ENCODE measurements at regions not wholly inside any gene's neighbourhood (a gene's known extent, or its start where the extent isn't known, plus 50 kb on each side); places are given as distances from the start of the nearest gene placed in this dataset.

DNA sequence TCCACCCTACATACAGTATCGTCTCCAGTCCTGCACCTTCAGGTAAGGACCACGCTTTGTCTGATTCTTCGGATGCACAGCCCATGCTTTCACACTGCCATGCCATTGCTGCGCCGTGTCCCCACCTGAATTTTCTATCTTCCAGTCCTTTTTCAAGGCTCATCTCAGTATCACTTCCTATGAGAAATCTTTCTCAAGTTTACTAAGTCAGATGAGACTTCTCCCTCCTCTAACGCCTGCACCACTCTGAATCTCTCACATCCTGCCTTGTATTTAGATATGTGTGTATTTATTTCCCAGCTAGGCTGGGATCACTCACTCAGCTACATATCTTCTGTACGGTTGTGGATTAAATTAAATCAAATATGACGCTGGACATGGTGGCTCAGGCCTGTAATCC is 116.8 kb downstream of the SMIM20 start:
- peak overlapping the region in 8 of 11 experiments; percentile 65 to 89 (median 71); a peak in 13 of 22 replicates for H3K4me2 ChIP-seq
- H3K27me3 ChIP-seq = no peaks in the 10 kb centered on the region
- H3K27ac ChIP-seq = peak overlapping the region in 2 of 11 experiments; percentile 70 to 71; a peak in 5 of 22 replicates
- H3K9ac ChIP-seq = peak overlapping the region in 3 of 11 experiments; percentile 70 to 75 (median 71); a peak in 3 of 22 replicates
- H3K36me3 ChIP-seq = no peaks in the 10 kb centered on the region
- H3K4me1 ChIP-seq = peaks cover 21 to 63% (median 35%) of the 10 kb centered on the region in 10 experiments
- TF ChIP-seq Cebpa-rat (IDR thresholded peaks at IDR 0.05) = no peak
- H3K9me3 ChIP-seq (replicated peaks in 1 of 11) = no peaks in the 10 kb centered on the region
- H4K20me1 ChIP-seq = no peaks in the 10 kb centered on the region
- no peak overlapping the region for H3K4me3 ChIP-seq

DNA sequence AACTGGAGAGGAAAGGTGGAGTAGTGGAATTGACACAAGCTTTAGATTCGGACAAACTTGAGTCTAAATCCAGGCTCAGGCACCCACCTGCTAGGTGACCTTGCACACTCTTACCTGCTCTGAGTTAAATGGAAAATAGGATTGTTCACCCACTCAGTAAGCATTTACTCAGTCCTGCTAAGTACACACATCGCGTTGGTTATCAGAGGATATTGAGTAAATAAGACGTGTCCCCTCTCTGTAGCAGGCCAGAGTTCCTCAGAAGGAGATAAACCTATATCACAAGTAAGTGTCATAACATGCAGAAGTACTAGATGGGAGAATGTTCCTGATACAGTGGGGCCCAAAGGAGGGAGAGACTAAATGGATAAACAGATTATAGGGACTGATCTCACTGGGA is 117.7 kb downstream of the SMIM20 start:
- H3K9me3 ChIP-seq (replicated peaks in 1 of 11) = no peaks in the 10 kb centered on the region
- peak overlapping the region in 3 of 11 experiments; percentile 72 to 89 (median 82); a peak in 5 of 22 replicates for H3K4me2 ChIP-seq
- no peak for TF ChIP-seq Cebpa-rat (IDR thresholded peaks at IDR 0.05)
- peaks cover 21 to 63% (median 35%) of the 10 kb centered on the region in 10 experiments for H3K4me1 ChIP-seq
- H3K9ac ChIP-seq = no peak overlapping the region
- no peak overlapping the region for H3K27ac ChIP-seq
- no peaks in the 10 kb centered on the region for H3K36me3 ChIP-seq
- no peaks in the 10 kb centered on the region for H4K20me1 ChIP-seq
- H3K4me3 ChIP-seq = no peak overlapping the region
- no peaks in the 10 kb centered on the region for H3K27me3 ChIP-seq

DNA sequence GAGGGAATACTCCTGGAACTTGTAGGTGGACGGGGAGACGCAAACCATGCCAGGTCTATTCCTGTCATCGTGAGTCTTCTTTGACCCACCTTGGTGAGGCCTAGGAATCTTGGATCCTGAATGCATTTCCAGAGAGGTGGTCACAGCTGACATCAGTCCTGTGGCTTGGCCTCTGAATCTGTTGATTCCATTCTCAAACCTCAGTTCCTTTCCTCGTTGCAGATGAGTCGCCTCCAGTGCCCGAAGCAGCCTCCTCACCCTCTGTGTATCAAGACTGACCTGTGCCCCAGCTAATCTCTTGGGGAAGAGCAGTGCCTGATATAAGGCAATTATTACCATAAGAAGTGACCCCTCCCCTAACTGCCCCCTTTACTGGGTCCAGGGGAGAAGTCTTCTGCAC is 118.1 kb downstream of the SMIM20 start:
- Histone ChIP-seq H3K4me2 (peak overlapping the region in 4 of 11 experiments; percentile 3 to 89 (median 60); a peak in 6 of 22 replicates), H3K9ac (no peak overlapping the region), H4K20me1 (no peaks in the 10 kb centered on the region), H3K4me1 (peaks cover 21 to 63% (median 35%) of the 10 kb centered on the region in 10 experiments), H3K27ac (no peak overlapping the region), H3K27me3 (no peaks in the 10 kb centered on the region), H3K36me3 (no peaks in the 10 kb centered on the region), H3K9me3 (replicated peaks in 1 of 11) (no peaks in the 10 kb centered on the region), H3K4me3 (no peak overlapping the region)
- TF ChIP-seq Cebpa-rat (IDR thresholded peaks at IDR 0.05) = no peak

DNA sequence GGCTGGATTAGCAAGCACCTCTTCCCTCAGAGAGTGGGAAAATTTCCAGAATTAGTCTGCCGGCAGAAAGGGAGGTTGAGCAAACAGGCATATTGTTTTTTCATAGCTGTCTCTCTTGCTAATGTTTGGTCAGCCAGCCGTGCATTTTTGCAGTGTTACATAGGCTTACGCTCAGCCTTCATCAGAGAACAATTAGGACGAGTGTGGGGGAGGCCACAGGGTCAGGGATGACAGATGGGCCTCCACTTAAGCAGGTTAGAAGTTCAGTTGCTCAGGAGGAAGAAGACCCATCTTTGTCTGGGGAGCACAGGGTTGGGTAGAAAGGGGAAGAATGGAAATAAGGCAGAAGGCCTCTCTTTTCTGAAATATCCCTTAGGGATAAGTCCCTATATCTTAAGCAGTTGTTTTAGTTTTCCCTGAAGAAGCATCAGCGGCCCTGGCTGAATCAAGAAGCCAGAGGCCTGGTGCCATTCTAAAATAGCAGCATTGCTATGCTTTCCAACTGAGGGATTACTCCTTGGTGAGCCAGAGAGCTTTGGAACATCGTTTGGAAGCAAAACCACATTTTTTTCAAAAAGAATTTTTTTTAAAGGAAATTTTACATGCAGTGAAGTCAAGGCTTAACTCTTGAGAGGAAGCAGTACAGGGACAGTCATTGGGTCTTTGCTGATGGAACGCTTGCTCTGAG is 118.8 kb downstream of the SMIM20 start:
- Histone ChIP-seq H3K4me1 (peaks cover 21 to 63% (median 35%) of the 10 kb centered on the region in 10 experiments), H3K4me3 (no peak overlapping the region), H3K4me2 (peak overlapping the region in 8 of 11 experiments; percentile 3 to 89 (median 48); a peak in 12 of 22 replicates), H3K27me3 (no peaks in the 10 kb centered on the region), H3K27ac (no peak overlapping the region), H3K36me3 (no peaks in the 10 kb centered on the region), H4K20me1 (no peaks in the 10 kb centered on the region), H3K9me3 (replicated peaks in 1 of 11) (no peaks in the 10 kb centered on the region), H3K9ac (no peak overlapping the region)
- no peak for TF ChIP-seq Cebpa-rat (IDR thresholded peaks at IDR 0.05)

DNA sequence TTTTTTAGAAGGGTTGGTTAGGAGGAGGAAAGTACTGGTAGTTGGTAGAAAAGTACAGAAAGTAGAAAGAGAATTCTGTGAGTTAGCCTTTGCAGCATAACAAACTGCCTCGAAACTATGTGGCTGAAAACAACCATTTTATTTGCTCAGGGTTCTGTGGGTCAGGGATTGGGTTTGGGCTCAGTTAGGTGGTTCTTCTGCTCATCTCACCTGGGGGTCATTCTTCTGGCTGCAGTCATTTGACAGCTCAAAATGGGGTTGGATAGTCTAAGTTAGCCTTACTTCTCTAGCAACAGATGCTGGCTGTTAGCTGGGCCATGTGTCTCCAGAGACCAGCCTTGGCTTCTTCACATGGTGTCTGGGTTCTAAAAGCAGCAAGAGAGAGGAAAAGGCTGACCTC is 119.4 kb downstream of the SMIM20 start:
- H3K4me1 ChIP-seq = peaks cover 21 to 61% (median 35%) of the 10 kb centered on the region in 10 experiments
- no peak overlapping the region for H3K9ac ChIP-seq
- no peaks in the 10 kb centered on the region for H3K36me3 ChIP-seq
- no peak for TF ChIP-seq Cebpa-rat (IDR thresholded peaks at IDR 0.05)
- H3K27me3 ChIP-seq = no peaks in the 10 kb centered on the region
- H3K27ac ChIP-seq = no peak overlapping the region
- peak overlapping the region in 9 of 11 experiments; percentile 8 to 89 (median 41); a peak in 13 of 22 replicates for H3K4me2 ChIP-seq
- no peak overlapping the region for H3K4me3 ChIP-seq
- no peaks in the 10 kb centered on the region for H4K20me1 ChIP-seq
- H3K9me3 ChIP-seq (replicated peaks in 1 of 11) = peaks cover 0 to under 1% (median 0%) of the 10 kb centered on the region in 11 experiments; a peak in 1 of 22 replicates

DNA sequence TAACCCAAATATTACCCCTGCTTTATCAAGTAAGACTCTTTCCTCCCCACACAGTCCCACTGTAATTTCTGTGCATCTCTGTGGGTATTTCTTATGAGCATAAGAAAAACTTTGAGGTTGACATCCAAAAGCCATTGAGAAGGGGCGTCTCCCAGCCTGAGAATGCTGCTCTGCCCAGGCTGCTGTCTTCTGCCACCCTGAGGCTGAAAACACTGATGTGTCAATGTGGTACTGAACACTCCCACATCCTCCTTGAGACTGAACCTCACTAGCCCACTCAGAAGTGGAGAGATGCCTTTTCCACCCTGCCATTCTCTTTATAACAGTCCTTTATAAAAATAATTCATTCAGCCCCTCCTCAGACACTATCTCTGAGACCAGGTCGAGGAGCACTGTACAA is 120.8 kb downstream of the SMIM20 start:
- H3K9me3 ChIP-seq (replicated peaks in 1 of 11) = peaks cover 1 to 14% (median 8%) of the 10 kb centered on the region in 11 experiments; a peak in 15 of 22 replicates
- peaks cover 10 to 48% (median 24%) of the 10 kb centered on the region in 10 experiments for H3K4me1 ChIP-seq
- no peak for TF ChIP-seq Cebpa-rat (IDR thresholded peaks at IDR 0.05)
- no peak overlapping the region for H3K27ac ChIP-seq
- no peak overlapping the region for H3K9ac ChIP-seq
- H4K20me1 ChIP-seq = no peaks in the 10 kb centered on the region
- H3K4me3 ChIP-seq = no peak overlapping the region
- no peaks in the 10 kb centered on the region for H3K27me3 ChIP-seq
- H3K4me2 ChIP-seq = peak overlapping the region in 1 of 11 experiments; percentile 23; a peak in 1 of 22 replicates
- no peaks in the 10 kb centered on the region for H3K36me3 ChIP-seq

DNA sequence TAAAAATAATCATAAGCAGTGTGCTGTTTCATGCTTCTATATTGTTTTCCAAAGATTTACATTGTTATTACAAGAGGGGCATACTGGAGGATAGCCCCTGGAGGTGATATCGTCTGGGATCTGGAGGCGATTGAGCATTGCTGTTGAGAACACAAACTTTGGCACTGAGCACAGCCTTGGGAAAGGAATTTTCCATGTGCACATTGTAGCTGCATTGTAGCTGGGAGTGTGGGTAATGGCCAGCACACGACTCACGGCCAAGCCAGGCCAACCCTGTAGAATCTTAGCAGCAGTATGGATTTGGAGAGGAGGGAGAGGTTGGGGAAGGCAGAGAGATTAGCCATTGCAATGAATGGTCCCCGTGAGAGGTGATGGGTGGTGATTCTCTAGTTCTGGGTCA is 121.9 kb downstream of the SMIM20 start:
- Histone ChIP-seq H3K36me3 (no peaks in the 10 kb centered on the region), H3K4me1 (peaks cover 0 to 37% (median 16%) of the 10 kb centered on the region in 10 experiments; a peak in 17 of 20 replicates), H3K4me3 (no peak overlapping the region), H3K9ac (no peak overlapping the region), H3K27me3 (no peaks in the 10 kb centered on the region), H4K20me1 (no peaks in the 10 kb centered on the region), H3K9me3 (replicated peaks in 1 of 11) (peaks cover 12 to 25% (median 18%) of the 10 kb centered on the region in 11 experiments), H3K27ac (no peak overlapping the region), H3K4me2 (no peak overlapping the region)
- no peak for TF ChIP-seq Cebpa-rat (IDR thresholded peaks at IDR 0.05)

DNA sequence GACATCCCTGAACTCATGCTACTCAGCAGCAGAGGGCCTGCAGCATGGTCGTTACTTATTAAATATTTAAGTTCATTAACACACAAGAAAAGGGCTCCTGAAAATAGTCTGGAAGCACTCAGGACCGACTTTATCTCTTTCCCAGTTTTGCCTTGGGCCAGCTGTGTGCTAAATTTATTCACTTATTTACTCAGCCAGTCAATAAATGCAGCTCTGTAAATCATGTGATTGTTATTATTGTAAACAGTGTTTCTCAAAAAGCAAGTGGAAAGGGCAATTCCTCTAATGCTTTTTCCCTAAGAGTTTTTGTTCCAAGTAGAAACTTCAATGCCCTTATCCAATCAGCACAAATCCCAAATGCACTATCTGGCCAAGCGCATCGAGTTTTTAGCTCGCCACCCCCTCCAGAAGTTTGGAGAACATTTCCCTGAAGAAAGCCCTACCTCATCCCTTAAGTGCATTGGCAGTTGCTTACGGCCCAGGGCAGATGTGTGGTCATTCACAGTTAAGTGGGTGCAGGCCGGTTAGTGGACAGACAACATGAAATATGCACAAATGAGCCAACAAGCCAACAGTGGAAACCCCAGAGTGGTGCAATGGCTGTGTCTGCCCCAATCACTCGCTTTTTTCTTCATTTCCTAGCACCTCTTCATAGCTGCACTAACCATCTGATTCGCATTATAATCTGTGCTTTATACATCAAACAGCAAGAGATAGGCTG is 125.8 kb downstream of the SMIM20 start:
- H3K9me3 ChIP-seq (replicated peaks in 1 of 11) = peaks cover 16 to 32% (median 21%) of the 10 kb centered on the region in 11 experiments
- no peak overlapping the region for H3K4me3 ChIP-seq
- H3K9ac ChIP-seq = no peak overlapping the region
- H3K4me1 ChIP-seq = peaks cover 0 to 2% (median 0%) of the 10 kb centered on the region in 10 experiments; a peak in 1 of 20 replicates
- no peaks in the 10 kb centered on the region for H3K27me3 ChIP-seq
- no peak overlapping the region for H3K27ac ChIP-seq
- no peak for TF ChIP-seq Cebpa-rat (IDR thresholded peaks at IDR 0.05)
- H4K20me1 ChIP-seq = no peaks in the 10 kb centered on the region
- H3K4me2 ChIP-seq = 0 out of 22 replicates have a peak overlapping the region, but pooled peaks of 1 of the 11 experiments have one; percentile 9
- H3K36me3 ChIP-seq = no peaks in the 10 kb centered on the region

DNA sequence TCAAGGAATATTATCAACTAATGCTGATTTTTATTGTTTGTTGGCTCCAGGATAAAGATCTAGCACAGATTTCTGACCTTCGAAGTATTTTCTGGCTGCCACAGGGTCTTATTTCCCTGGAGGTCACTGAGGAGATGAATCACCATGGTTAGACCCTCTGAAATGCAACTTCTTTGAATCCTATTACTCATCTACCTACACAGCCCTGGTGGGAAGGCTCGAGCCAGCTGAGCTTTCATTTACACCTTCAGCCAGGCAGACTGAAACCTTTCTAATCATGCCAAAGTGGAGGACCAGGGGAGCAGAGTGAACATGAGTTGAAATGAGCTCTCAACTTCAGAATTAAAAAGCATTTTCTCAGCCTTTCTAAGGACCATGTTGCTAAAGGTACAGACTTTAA is 130.5 kb downstream of the SMIM20 start:
- Histone ChIP-seq H3K9ac (no peak overlapping the region), H3K9me3 (replicated peaks in 1 of 11) (peaks cover 15 to 23% (median 17%) of the 10 kb centered on the region in 11 experiments), H3K27ac (no peak overlapping the region), H3K4me3 (no peak overlapping the region), H3K27me3 (no peaks in the 10 kb centered on the region), H4K20me1 (no peaks in the 10 kb centered on the region), H3K4me1 (peaks cover 5 to 18% (median 7%) of the 10 kb centered on the region in 10 experiments; a peak in 17 of 20 replicates), H3K36me3 (no peaks in the 10 kb centered on the region), H3K4me2 (no peak overlapping the region)
- TF ChIP-seq Cebpa-rat (IDR thresholded peaks at IDR 0.05) = no peak
